Activated gamma-delta T cell treated with Interleukin-2 at 50 U/mL for 16 hours (primary cell): ENCODE measurements at regions not wholly inside any gene's neighbourhood (a gene's known extent, or its start where the extent isn't known, plus 50 kb on each side); places are given as distances from the start of the nearest gene placed in this dataset.

Source experiments
- DNase-seq: peaks from one replicate; pipeline ENCODE4 v3.0.0-alpha.2; 2020

DNA sequence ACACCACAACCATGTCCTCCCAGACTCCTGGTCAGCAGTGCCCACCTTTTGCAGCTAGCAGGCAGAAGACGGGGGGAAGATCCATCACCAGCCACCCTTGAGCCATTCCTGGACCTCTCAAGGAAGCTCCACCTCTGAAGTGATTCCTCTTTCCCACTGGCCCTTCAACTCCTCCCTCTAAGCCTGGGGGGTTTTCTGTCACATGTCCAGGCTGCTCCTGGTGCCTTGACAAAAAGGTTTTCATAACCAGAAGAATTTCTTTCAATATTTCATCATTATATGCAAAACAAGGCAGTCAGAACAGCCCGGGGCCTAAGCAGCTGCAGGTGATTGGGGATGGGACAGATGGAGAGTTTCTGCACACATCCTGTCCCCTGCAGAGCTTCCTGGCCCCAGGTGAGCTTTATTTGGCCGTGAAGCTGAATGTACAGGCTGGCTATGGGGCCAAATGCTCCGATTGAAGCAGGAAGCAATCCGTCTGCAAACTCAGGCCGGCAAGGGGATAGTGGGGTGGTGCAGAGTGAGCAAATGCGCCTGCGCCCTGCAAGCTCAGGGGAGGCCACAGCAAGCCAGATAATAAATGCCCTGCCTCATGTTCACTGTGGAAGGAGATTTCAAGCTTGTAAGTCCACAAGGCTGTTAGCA is 173.5 kb downstream of the C5orf15 start:
- no peak for DNase-seq

DNA sequence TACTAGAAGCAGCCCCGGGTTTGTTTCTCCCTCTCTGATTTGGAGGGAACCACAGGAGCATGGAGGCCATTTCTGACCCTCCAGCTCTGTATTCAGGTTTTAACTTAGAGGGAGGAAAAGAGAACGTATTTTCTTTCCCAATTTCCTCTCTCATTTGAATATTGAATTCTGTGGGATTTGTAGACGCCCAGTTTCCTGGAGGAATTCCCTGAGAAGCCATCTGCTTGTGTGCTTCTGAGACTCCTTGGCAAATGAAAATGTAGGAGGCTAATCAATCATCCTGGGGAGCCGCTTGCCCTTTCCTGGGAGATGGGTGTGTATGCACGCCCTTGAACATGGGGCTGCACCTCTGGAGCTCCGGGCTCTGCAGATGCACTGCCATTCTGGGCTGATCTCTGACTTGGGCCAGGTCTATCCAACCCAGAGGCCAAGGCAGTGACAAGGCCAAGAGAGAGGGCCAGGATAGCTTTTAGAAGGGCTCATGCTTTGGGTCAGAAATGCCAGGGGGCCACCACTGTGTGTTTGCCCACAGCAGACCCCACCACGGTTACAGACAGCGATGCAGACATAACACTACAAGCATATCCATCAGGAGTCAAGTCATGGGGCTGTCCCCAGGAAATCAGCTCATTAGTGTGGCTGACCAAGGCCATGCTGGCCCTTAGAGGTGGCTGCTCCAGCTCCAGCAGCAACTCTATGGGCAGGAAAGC is 174.5 kb downstream of the C5orf15 start:
- DNase-seq = no peak

DNA sequence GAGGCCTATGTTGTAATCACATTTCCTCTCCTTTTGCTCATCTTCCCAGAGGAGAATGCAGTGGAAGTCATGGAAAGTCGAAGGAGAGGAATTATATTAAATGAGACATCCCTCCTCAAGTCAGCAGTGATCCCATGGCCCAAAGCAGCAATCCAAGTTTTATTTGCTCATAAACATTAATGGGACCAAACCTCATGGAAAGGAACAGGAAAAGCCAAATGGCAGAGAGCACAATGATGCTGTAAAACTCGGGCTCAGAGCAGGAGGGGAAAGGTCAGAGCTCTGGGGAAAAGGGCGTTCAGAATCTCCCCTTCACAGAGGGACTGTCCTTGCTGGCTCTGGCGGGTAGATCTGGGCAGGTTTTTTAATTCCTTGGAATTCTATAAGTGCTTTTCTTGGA is 175.8 kb downstream of the C5orf15 start:
- DNase-seq = no peak

DNA sequence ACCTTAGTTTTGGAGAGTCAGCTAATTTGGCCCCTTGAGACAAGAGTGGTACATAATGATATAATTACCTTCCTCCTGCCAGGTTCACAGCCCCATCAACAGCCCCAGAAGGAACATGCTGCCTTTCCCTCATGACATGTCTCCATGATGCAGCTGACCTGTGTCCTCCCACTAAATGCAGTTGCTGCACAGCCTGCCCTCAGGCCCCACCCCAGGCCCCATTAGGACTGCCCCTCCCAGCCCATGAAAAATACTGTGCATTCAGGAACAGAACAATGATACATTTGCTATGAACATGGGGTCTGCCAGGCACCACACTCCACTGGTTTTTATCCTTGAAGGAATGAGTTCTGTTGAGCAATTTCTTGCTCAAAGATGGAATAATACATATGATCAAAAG is 176.4 kb downstream of the C5orf15 start:
- no peak for DNase-seq

DNA sequence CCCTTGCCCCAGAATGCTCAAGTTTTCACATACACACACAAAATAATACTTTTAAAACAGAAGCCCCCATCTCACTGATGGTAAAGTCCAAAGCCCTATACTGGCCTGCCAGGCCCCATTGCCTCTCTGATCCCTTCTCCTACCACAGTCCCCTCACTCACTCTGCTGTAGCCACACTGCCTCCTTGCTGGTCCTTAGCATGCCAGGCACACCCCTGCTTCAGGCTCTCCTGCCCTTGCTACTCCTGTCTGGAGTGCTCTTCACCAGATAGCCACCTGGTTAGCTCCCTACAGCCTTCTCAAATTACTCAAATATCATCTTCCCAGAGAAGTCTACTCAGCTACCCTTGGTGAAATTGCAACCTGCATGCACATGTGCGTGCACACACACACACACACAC is 177.5 kb downstream of the C5orf15 start:
- no peak for DNase-seq

- no peak for DNase-seq
Measured at GRCh38 chr5:133789428-133789827, 177.1 kb upstream of the FSTL4 start.

DNA sequence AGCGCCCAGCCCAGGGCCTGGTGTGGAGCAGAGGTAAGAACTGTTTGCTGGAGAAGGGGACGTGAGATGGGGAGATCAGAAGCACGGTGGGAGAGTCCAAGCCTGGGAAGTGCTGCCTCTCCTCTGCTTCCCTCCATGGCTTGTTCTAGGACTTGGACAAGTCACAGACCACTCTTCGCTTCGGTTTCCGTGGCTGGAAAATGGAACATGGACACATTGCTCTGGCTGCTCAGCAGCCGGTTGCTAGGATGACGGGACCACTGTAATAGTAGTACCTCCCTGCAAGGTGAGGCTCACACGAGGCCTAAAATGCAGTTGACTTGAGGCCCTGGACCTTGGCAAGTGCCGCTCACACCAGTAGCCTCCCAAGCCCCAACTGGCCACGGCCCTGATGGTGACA is 175.8 kb upstream of the FSTL4 start:
- DNase-seq = no peak

GRCh38 chr5:133786420-133786819 is 174.1 kb upstream of the FSTL4 start:
- no peak for DNase-seq

DNA sequence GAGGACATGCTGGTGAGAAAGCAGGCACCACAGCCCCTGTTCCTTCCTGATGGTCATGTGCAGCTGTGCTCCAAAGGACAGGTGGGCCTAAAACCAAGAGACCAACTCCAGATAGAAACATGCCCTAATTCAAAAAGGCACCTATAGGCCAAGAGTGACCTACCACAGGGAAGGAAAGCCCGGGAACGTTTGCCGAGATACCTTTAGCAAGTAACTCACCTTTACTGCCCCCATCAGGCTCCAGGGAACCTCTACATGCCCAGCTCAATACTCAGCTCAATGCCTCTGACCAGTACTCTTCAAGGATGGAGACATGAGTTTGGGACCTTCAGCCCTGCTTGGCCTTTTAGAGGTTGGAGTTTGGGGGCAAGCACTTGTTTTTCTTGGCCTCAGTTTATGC is 172.8 kb upstream of the FSTL4 start:
- no peak for DNase-seq

DNA sequence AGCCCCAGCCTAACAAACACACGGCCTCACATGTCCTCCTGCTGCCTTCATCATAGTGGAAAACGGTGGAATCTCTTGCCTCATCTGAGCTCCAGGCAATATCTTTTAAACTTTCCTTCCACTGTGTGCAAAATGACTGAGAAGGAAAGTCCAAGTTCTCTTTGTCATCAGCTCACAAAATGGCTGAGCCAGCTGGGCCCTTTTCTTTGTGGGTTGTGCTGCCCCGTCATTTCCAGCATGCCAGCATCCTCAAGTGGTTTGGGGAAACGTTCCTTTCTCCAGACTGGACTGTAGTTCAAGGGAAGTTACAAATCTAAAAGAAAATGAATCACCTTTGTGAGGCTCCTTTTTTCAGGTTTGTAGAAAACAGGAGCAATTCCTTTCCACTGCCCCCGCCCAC is 171.1 kb upstream of the FSTL4 start:
- DNase-seq = no peak

DNA sequence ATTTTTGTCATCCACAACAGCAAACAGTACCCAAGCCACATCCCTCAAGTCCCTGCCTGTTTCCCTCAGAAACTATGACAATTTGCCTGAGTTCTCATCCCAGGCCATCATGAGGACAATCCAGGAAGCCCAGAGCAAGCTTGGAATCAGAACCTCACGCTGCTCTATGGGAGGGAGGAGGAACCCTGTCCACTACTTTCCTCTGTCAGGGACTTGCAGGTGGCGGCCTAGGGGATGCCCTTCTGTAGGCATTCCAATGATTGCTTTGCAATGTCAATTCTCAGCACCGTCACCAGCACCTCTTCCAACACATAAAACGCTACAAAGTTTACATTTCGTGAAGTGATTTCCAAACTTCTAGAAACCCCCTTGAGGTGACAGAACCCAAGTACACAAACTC is 170.4 kb upstream of the FSTL4 start:
- no peak for DNase-seq

DNA sequence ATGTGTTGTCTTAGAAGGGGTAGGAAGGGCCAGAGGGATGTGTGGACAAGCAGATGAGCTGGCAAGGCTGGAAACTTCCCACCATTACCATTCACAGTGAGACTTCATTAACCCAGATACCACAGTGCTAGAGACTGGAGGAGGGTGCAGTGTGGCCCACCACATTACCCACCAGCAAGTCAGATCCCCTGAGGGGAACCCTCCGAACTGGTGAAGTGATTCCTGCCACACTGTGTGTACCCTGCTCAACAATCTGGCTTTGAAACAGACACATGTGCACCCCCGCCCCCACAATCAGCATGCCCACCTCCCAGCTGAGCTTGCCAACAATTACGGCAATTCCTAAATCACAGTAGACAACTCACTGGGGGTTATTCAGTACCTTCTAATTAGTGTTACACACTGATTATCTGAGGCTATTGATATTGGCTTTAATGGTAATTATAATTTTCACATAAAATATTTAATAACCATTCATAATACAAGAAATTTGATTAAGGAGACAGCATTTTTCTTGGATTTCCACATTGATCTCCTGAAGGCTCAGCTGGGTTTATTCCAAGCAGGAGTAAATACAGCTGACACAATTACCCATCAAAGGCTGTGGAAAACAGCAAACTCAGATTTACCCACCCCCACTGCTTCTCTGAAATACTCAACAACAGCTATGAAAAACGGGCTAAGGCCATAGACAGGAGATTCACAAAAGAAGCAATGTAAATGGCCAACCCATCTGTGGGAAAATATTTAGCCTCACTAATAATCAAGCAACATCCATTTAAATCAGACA is 169.3 kb upstream of the FSTL4 start:
- DNase-seq = no peak

DNA sequence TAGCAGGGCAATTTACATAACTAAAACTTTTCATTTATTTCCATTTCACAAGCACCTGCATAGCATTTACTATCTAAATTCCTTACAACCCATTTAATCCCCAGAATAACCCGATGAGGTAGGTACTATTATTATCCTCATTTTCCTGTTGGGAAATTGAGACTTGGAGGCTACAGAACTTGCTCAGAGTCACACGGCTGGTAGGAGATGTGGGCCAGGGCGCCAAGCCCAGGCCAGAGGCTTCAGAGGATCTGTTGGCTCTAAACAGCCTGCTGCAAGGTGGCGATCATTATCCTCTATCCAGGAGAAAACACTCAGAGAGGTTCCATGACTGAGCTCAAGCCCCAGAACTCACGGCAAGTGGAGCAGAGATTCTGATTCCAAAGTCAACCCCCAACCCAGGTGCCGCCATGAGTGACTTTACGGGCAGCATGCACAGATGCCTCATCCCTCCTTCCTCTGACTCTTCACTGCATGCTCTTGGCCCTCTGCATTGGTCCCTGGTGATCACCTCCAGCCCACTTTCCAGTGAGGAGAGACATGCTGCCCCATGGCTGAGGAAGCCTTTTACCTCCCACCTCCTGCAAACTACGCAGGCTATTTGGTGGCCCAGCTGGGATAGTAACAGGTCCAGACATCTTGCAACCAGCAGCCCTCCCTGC is 168.4 kb upstream of the FSTL4 start:
- DNase-seq = no peak

- no peak for DNase-seq
Measured at GRCh38 chr5:133779828-133780475, 167.6 kb upstream of the FSTL4 start.

DNA sequence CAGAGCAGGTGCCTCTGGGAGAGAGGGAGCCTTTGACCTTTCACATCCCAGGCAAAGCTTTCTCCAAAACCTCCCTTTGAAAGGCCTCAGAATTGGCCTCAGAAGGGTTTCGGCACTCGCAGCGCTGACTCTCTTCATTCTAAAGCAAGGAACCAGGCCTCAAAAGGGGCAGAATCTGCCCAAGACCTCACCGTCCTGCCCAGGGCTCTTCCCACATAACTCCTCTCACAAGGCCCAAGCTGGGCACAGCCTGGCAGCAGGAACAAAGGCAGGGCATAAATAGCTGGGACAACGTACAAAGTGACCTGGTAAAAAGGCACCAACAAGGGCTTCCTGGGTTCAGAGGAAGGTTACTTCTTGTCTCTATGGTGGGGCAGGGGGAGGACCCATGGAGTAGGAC is 166.3 kb upstream of the FSTL4 start:
- no peak for DNase-seq

DNA sequence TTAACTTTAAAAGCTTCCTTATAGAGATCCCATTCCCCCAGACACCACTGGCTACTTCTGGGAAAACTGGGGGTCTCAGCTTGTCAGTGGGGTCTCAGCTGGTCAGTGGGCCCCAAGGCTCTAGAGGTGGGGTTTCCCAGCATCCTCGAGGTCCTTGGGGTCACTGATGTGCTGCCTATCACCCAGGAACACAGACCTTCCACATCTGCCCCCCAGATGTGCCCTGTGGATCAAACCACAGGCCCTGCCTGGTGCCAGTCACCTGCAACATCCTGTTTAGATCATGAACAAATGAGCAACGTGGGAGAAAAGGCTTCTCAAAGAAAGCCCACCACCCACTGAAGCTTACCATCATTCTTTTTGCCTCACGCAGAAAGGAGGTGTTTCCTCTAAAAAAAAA is 165.6 kb upstream of the FSTL4 start:
- no peak for DNase-seq

- no peak for DNase-seq
Measured at GRCh38 chr5:133775584-133776304, 163.4 kb upstream of the FSTL4 start.

GRCh38 chr5:133773247-133774202 is 161.2 kb upstream of the FSTL4 start:
- no peak for DNase-seq

GRCh38 chr5:133769842-133770241 is 157.5 kb upstream of the FSTL4 start:
- DNase-seq = no peak

GRCh38 chr5:133763744-133764143 is 151.4 kb upstream of the FSTL4 start:
- no peak for DNase-seq

- DNase-seq = no peak
Measured at GRCh38 chr5:133761632-133762031, 149.3 kb upstream of the FSTL4 start.
